K562 (cell line): ENCODE measurements at regions not wholly inside any gene's neighbourhood (a gene's known extent, or its start where the extent isn't known, plus 50 kb on each side); places are given as distances from the start of the nearest gene placed in this dataset.

Source experiments
- ATAC-seq: fragments of 200-7000 bp; cut with Tn5 transposase; 3 replicates; pipeline ENCODE4 v1.9.1; 2020; ENCODE audit warnings: moderate library complexity
- BruUV-seq: library from RNA; stranded (reverse); fragments of 400-500 nt; replicated peaks from 2 replicates; lab custom pipeline; 2021; lab: Mats Ljungman, UMichigan
- CTCF ChIA-PET: fragments of 300-600 bp; formaldehyde crosslinking; extraction: SDS; loops from one replicate; lab custom pipeline; 2021; ENCODE audit warnings: low intra/inter-chr PET ratio; lab: Yijun Ruan, JAX
- POLR2A ChIA-PET: fragments of 300-600, 350-650 bp; sonication (Branson Sonifier 250); formaldehyde crosslinking; extraction: SDS; loops from one replicate; lab custom pipeline; 2021; ENCODE audit warnings: antibody characterized with exemption, inconsistent platforms; lab: Yijun Ruan, JAX
- DNase-seq, 4 experiments: peaks; one replicate each; pipeline versions ENCODE4 v3.0.0 to v3.0.0-alpha.2; 2011 to 2018; ENCODE audit warnings: low spot score in 3 of 4, mixed read lengths in 3 of 4; ENCODE audit errors: extremely low read depth in 1 of 4
- FAIRE-seq: peaks from 2 replicates; lab custom pipeline; 2011; peaks lifted over from hg19 to GRCh38; lab: Jason Lieb, UNC
- H2AFZ ChIP-seq: 2 replicates; pipeline ENCODE4 v1.6.0; 2011; ENCODE audit warnings: low read depth, low read length, control low read depth, inconsistent platforms
- H3K27ac ChIP-seq: fragments of 200-600 bp; 3 replicates; pipeline ENCODE4 v1.8.0; 2011; ENCODE audit warnings: low read depth, mild to moderate bottlenecking, control low read depth, inconsistent platforms, low read length, moderate library complexity, mixed read lengths; ENCODE audit errors: extremely low read depth
- H3K27me3 ChIP-seq, 2 experiments: fragments of 300-600 bp in 1 of 2; 2 replicates in 1 of 2; 3 replicates in 1 of 2; pipeline versions ENCODE4 v1.6.0 to v1.8.0; 2011; ENCODE audit warnings: inconsistent platforms in 2 of 2, low read length in 2 of 2, mild to moderate bottlenecking in 1 of 2, mixed read lengths in 1 of 2, moderate library complexity in 1 of 2; ENCODE audit not compliant: control insufficient read depth in 2 of 2, insufficient read depth in 2 of 2
- H3K36me3 ChIP-seq: fragments of 300-600 bp; 3 replicates; pipeline ENCODE4 v1.8.0; 2011; ENCODE audit warnings: mild to moderate bottlenecking, low read length, inconsistent platforms; ENCODE audit not compliant: control insufficient read depth, insufficient read depth
- H3K4me1 ChIP-seq, 2 experiments: fragments of 200-600 bp in 1 of 2; replicated peaks in 1 of 2; 2 replicates in 1 of 2; 3 replicates in 1 of 2; pipeline versions ENCODE4 v1.5.1 to v1.8.0; 2011; ENCODE audit warnings: inconsistent platforms in 2 of 2, low read length in 2 of 2, mild to moderate bottlenecking in 1 of 2, mixed read lengths in 1 of 2, moderate library complexity in 1 of 2; ENCODE audit not compliant: control insufficient read depth in 2 of 2, insufficient read depth in 2 of 2
- H3K4me2 ChIP-seq: 2 replicates; pipeline ENCODE4 v1.6.1; 2011; ENCODE audit warnings: low read length, control low read depth, inconsistent platforms, mixed read lengths; ENCODE audit not compliant: insufficient read depth
- H3K4me3 ChIP-seq: fragments of 200-600 bp; sonication (generic), shearing (Covaris generic); 2 replicates; pipeline ENCODE4 v1.5.1; 2016; ENCODE audit warnings: control low read depth, inconsistent platforms
- H3K79me2 ChIP-seq: fragments of 200-600 bp; 3 replicates; pipeline ENCODE4 v1.8.0; 2011; ENCODE audit warnings: low read length, inconsistent platforms; ENCODE audit not compliant: control insufficient read depth, insufficient read depth
- H3K9ac ChIP-seq, 2 experiments: 2 replicates each; pipeline versions ENCODE4 v1.6.0 to v1.6.1; 2011; ENCODE audit warnings: low read depth in 2 of 2, low read length in 2 of 2, control low read depth in 1 of 2, inconsistent platforms in 1 of 2, mild to moderate bottlenecking in 1 of 2, mixed read lengths in 1 of 2; ENCODE audit not compliant: insufficient read depth in 1 of 2
- H3K9me1 ChIP-seq: one replicate; pipeline ENCODE4 v1.6.0; 2011; ENCODE audit warnings: inconsistent platforms, mild to moderate bottlenecking, low read length, moderate library complexity; ENCODE audit not compliant: control insufficient read depth, insufficient read depth
- H3K9me3 ChIP-seq: replicated peaks from 2 replicates; pipeline ENCODE4 v1.5.1; 2011; ENCODE audit warnings: low read depth, low read length, inconsistent platforms; ENCODE audit not compliant: control insufficient read depth, insufficient read depth
- H4K20me1 ChIP-seq: replicated peaks from 2 replicates; pipeline ENCODE4 v1.6.1; 2011; ENCODE audit warnings: low read length, inconsistent platforms, mixed read lengths; ENCODE audit not compliant: control insufficient read depth, insufficient read depth
- DACH1 ChIP-seq: fragments of 450-650 bp; IDR thresholded peaks from 2 replicates; pipeline ENCODE4 v1.6.1; 2018; ENCODE audit not compliant: partially characterized antibody
- GABPB2 ChIP-seq: fragments of 250-450 bp; sonication (Bioruptor Pico); conservative IDR thresholded peaks from 2 replicates; pipeline ENCODE4 v1.5.1; 2021; ENCODE audit warnings: mild to moderate bottlenecking
- HOMEZ ChIP-seq: fragments of 250-450 bp; sonication (Bioruptor Pico); IDR thresholded peaks from 2 replicates; pipeline ENCODE4 v1.4.0; 2020; ENCODE audit warnings: mild to moderate bottlenecking, moderate library complexity
- MECOM ChIP-seq: fragments of 250-450 bp; sonication (Bioruptor Pico); IDR thresholded peaks from 2 replicates; pipeline ENCODE4 v1.8.0; 2022; ENCODE audit warnings: inconsistent platforms
- MXI1 ChIP-seq: IDR thresholded peaks from 2 replicates; pipeline ENCODE4 v1.6.1; 2011; ENCODE audit warnings: low read depth, mild to moderate bottlenecking, improper control_type of control experiment, low read length
- MYBL2 ChIP-seq, 2 experiments: fragments of 450-650 bp in 1 of 2; sonication (generic) in 1 of 2; formaldehyde crosslinking in 1 of 2; IDR thresholded peaks; 2 replicates each; pipeline versions ENCODE4 v1.6.1 to v1.8.1; 2017 to 2022; ENCODE audit warnings: borderline replicate concordance in 1 of 2, inconsistent platforms in 1 of 2, low read depth in 1 of 2, mild to moderate bottlenecking in 1 of 2, missing genetic modification reagents in 1 of 2, moderate library complexity in 1 of 2
- PHB ChIP-seq: fragments of 250-450 bp; sonication (Bioruptor Pico); IDR thresholded peaks from 2 replicates; pipeline ENCODE4 v1.5.0; 2021
- PRPF4 ChIP-seq: fragments of 200-400 bp; formaldehyde crosslinking; IDR thresholded peaks from one replicate; pipeline ENCODE4 v1.6.1; 2017; ENCODE audit warnings: low read length, low read depth, mild to moderate bottlenecking; ENCODE audit not compliant: insufficient read depth, poor library complexity, severe bottlenecking
- RAD51 ChIP-seq: fragments of 450-650 bp; IDR thresholded peaks from 2 replicates; pipeline ENCODE4 v1.7.1; 2016; ENCODE audit warnings: low read depth, mild to moderate bottlenecking, borderline replicate concordance
- RNF2 ChIP-seq: sonication (generic); IDR thresholded peaks from 2 replicates; pipeline ENCODE4 v1.6.1; 2016
- TEAD1 ChIP-seq, 2 experiments: fragments of 450-650 bp in 1 of 2; sonication (generic) in 1 of 2; formaldehyde crosslinking; IDR thresholded peaks; 2 replicates each; pipeline versions ENCODE4 v1.4.0 to v1.8.0; 2020 to 2022; ENCODE audit warnings: mild to moderate bottlenecking in 2 of 2, missing genetic modification reagents in 1 of 2
- XRCC3 ChIP-seq: fragments of 450-650 bp; IDR thresholded peaks from 2 replicates; pipeline ENCODE4 v1.6.1; 2017; ENCODE audit warnings: mild to moderate bottlenecking, moderate library complexity
- XRCC5 ChIP-seq: fragments of 200-400 bp; formaldehyde crosslinking; IDR thresholded peaks from 2 replicates; pipeline ENCODE4 v1.6.1; 2017; ENCODE audit warnings: low read depth, mild to moderate bottlenecking, low read length
- ZFX ChIP-seq: sonication (generic); formaldehyde crosslinking; IDR thresholded peaks from 2 replicates; pipeline ENCODE4 v1.8.0; 2022; ENCODE audit warnings: mild to moderate bottlenecking, missing genetic modification reagents, moderate library complexity
- ZNF133 ChIP-seq: fragments of 250-450 bp; sonication (Bioruptor Pico); IDR thresholded peaks from 2 replicates; pipeline ENCODE4 v1.4.0; 2020; ENCODE audit warnings: mild to moderate bottlenecking
- ZNF212 ChIP-seq: fragments of 450-650 bp; formaldehyde crosslinking; IDR thresholded peaks from 2 replicates; pipeline ENCODE4 v1.4.0; 2020; ENCODE audit warnings: mild to moderate bottlenecking
- ZNF24 ChIP-seq: fragments of 450-650 bp; IDR thresholded peaks from 2 replicates; pipeline ENCODE4 v1.6.1; 2016
- WGBS: fragments of 100-300 bp; shearing (Covaris generic); methylation state at CpG from one replicate; pipeline ENCODE4 v1.1.6; 2016; ENCODE audit warnings: low coverage, mixed read lengths; ENCODE audit not compliant: insufficient coverage; ENCODE audit errors: missing lambda C conversion rate; 5-methylcytosine and 5-hydroxymethylcytosine counted together
- in situ Hi-C: fragments of 300-500 bp; cut with MboI; formaldehyde crosslinking; loops from 4 replicates; pipeline ENCODE4 v1.15.0; 2018; ENCODE audit warnings: inconsistent platforms, mixed read lengths
- intact Hi-C: fragments of 100-400 bp; cut with micrococcal nuclease; formaldehyde crosslinking; loops from 2 replicates; pipeline ENCODE4 v1.14.2; 2022
- TF ChIP-seq, protein P1 (sequence below): sonication (generic); formaldehyde crosslinking; IDR thresholded peaks from 2 replicates; pipeline ENCODE4 v1.8.0; 2022; ENCODE audit warnings: mild to moderate bottlenecking, missing genetic modification reagents
- TF ChIP-seq, protein P2 (sequence below): fragments of 450-650 bp; formaldehyde crosslinking; IDR thresholded peaks from 2 replicates; pipeline ENCODE4 v1.4.0; 2022; ENCODE audit warnings: missing genetic modification characterization
- TF ChIP-seq, protein P3 (sequence below): sonication (generic); formaldehyde crosslinking; IDR thresholded peaks from 2 replicates; pipeline ENCODE4 v1.8.1; 2022; ENCODE audit warnings: missing genetic modification reagents

DNA sequence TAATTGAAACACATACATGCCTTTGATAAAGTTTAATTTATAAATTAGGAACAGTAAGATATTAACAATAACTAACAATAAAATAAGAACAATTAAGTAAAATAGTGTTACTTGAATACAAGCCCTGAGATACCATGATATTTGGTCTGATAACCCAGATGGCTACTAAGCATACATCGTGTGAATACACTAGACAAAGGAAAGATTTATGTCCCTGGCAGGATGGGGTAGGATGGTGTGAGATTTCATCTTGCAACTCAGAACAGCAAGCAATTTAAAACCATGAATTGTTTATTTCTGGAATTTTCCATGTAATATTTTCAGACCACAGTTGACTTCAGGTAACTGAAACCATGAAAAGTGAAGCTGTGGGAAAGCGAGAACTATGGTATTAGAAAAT lies 169.5 kb downstream of the DIPK2A start:
- H3K4me1 ChIP-seq, result no peaks in the 10 kb centered on the region
- H3K4me2 ChIP-seq, result no peak overlapping the region
- H3K27me3 ChIP-seq, result no peaks in the 10 kb centered on the region
- ChIA-PET CTCF (no interaction called here), POLR2A (no interaction called here)
- H3K79me2 ChIP-seq, result no peaks in the 10 kb centered on the region
- H3K9me3 ChIP-seq, result no peaks in the 10 kb centered on the region
- no peaks in the 10 kb centered on the region for H3K9me1 ChIP-seq
- no peak overlapping the region for H3K4me3 ChIP-seq
- FAIRE-seq (no peak), ATAC-seq (no peak), DNase-seq (no peak)
- no TSS peak for BruUV-seq
- no peak overlapping the region for H3K9ac ChIP-seq
- H4K20me1 ChIP-seq, result no peaks in the 10 kb centered on the region
- intact Hi-C loops, result no loop called here
- WGBS, result 0% methylated on average over 2 of the region's 2 CpGs
- no peak overlapping the region for H3K27ac ChIP-seq
- TF ChIP-seq MXI1 (no peak), GABPB2 (CRISPR knock-in tag) (no peak), HOMEZ (CRISPR knock-in tag) (no peak), MECOM (CRISPR knock-in tag) (no peak), ZNF133 (no peak), PHB (CRISPR knock-in tag) (no peak), XRCC3 (no peak), MYBL2 (IDR thresholded peaks at IDR 0.05; ENCODE audit: low read depth) (no peak), MYBL2 (CRISPR knock-in tag; IDR thresholded peaks at IDR 0.05; ENCODE audit: borderline replicate concordance) (no peak), ZNF24 (no peak), PRPF4 (no peak), RAD51 (no peak), XRCC5 (no peak), TEAD1 (CRISPR knock-in tag; IDR thresholded peaks at IDR 0.05) (no peak), RNF2 (no peak), DACH1 (no peak), ZFX (no peak), ZNF212 (CRISPR knock-in tag) (no peak)
- TF ChIP-seq, protein P1, sequence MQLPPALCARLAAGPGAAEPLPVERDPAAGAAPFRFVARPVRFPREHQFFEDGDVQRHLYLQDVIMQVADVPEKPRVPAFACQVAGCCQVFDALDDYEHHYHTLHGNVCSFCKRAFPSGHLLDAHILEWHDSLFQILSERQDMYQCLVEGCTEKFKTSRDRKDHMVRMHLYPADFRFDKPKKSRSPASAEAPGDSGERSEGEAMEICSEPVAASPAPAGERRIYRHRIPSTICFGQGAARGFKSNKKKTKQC (CRISPR knock-in tag), result no peak
- TF ChIP-seq, protein P2, sequence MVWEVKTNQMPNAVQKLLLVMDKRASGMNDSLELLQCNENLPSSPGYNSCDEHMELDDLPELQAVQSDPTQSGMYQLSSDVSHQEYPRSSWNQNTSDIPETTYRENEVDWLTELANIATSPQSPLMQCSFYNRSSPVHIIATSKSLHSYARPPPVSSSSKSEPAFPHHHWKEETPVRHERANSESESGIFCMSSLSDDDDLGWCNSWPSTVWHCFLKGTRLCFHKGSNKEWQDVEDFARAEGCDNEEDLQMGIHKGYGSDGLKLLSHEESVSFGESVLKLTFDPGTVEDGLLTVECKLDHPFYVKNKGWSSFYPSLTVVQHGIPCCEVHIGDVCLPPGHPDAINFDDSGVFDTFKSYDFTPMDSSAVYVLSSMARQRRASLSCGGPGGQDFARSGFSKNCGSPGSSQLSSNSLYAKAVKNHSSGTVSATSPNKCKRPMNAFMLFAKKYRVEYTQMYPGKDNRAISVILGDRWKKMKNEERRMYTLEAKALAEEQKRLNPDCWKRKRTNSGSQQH (CRISPR knock-in tag), result no peak
- TF ChIP-seq, protein P3, sequence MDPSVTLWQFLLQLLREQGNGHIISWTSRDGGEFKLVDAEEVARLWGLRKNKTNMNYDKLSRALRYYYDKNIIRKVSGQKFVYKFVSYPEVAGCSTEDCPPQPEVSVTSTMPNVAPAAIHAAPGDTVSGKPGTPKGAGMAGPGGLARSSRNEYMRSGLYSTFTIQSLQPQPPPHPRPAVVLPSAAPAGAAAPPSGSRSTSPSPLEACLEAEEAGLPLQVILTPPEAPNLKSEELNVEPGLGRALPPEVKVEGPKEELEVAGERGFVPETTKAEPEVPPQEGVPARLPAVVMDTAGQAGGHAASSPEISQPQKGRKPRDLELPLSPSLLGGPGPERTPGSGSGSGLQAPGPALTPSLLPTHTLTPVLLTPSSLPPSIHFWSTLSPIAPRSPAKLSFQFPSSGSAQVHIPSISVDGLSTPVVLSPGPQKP (CRISPR knock-in tag), result no peak
- no peaks in the 10 kb centered on the region for H3K36me3 ChIP-seq
- in situ Hi-C loops, result no loop called here
- H2AFZ ChIP-seq, result no peak overlapping the region
